ENCODE measurements at regions not wholly inside any gene's neighbourhood (a gene's known extent, or its start where the extent isn't known, plus 50 kb on each side); places are given as distances from the start of the nearest gene placed in this dataset.

DNA sequence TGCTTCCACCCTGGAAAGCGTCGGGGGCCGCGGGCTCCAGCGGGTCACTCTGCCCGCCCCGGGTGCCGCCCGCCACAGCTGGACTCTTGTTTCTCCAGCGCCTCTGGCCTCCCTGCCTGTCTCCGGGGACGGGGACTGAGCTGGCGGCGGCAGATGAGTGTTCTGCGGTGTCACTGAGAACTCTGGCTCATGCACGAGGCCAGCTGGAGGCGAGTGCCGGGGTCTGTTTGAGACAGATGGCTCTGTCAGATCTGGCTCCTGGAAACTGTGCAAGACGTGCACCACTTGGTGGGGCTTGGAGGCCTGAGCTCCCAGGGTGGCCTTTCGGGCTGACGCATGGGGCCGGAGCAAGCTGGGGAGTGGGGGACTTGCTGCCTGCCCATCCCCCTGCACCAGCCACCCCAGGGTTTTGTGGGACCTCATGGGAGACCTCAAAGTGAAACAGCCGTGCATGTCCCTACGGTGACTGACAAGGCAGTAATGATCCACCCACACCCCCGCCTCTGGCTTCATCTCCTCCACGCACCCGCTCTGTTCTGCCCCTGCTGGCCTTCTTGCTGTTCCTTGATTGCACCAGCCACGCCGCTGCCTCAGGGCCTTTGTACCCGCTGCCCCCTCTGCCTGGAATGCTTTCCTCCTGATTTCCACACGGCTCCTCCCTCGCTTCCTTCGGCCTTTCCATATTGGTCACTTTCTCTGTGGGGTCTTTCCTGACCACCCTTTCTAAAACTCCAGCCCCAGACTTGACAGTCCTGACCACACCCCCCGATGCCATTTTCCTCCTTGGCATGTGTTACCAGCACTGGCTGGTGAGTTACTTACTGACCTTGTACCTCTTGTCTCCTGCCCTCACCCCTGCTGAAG is 174.9 kb upstream of the CIBAR2 start:
- TF ChIP-seq, protein P1, sequence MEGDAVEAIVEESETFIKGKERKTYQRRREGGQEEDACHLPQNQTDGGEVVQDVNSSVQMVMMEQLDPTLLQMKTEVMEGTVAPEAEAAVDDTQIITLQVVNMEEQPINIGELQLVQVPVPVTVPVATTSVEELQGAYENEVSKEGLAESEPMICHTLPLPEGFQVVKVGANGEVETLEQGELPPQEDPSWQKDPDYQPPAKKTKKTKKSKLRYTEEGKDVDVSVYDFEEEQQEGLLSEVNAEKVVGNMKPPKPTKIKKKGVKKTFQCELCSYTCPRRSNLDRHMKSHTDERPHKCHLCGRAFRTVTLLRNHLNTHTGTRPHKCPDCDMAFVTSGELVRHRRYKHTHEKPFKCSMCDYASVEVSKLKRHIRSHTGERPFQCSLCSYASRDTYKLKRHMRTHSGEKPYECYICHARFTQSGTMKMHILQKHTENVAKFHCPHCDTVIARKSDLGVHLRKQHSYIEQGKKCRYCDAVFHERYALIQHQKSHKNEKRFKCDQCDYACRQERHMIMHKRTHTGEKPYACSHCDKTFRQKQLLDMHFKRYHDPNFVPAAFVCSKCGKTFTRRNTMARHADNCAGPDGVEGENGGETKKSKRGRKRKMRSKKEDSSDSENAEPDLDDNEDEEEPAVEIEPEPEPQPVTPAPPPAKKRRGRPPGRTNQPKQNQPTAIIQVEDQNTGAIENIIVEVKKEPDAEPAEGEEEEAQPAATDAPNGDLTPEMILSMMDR (IDR thresholded peaks at IDR 0.05) = no peak

GRCh38 chr16:85288341-85288868 is 176.1 kb upstream of the CIBAR2 start:
- TF ChIP-seq, protein P1 (IDR thresholded peaks at IDR 0.05) = no peak

- TF ChIP-seq, protein P1 (IDR thresholded peaks at IDR 0.05) = no peak
Measured at GRCh38 chr16:85288869-85289660, 176.8 kb upstream of the CIBAR2 start.

- TF ChIP-seq, protein P1 (IDR thresholded peaks at IDR 0.05) = no peak
Measured at GRCh38 chr16:85289760-85290625, 177.7 kb upstream of the CIBAR2 start.

GRCh38 chr16:85290626-85291301 is 178.5 kb upstream of the CIBAR2 start:
- TF ChIP-seq, protein P1 (IDR thresholded peaks at IDR 0.05) = no peak

- TF ChIP-seq, protein P1 (IDR thresholded peaks at IDR 0.05) = no peak
Measured at GRCh38 chr16:85291302-85292148, 179.3 kb upstream of the CIBAR2 start.

Measured in LNCAP (cell line).